ENCODE measurements at regions not wholly inside any gene's neighbourhood (a gene's known extent, or its start where the extent isn't known, plus 50 kb on each side); places are given as distances from the start of the nearest gene placed in this dataset.

DNA sequence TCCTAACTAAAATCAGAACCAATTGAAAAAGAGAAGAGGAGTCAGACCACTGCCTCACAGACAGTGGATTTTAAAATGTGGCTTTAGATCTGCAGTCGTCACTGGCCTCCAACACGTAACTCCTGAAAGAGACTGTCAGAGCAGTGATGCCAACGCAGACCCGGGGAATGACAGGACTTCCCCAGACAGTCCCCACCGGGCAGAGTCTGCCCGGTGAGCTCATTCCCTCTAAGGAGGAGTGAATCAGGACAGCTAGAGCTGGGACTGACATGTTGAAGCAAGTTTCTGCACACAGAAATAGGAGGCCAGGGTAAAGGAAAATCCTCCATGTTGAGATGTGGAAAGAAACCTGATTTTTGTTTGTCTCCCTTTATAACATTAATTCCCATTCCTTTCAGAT, 105.0 kb downstream of the TES start:
- H4K20me1 ChIP-seq (ENCODE audit: insufficient read depth, low read length) = no peaks in the 10 kb centered on the region
- no peaks in the 10 kb centered on the region for H3K27me3 ChIP-seq (ENCODE audit: insufficient read depth, low read length)
- H3K9me3 ChIP-seq (ENCODE audit: low read length) = no peaks in the 10 kb centered on the region
- H3K36me3 ChIP-seq (ENCODE audit: insufficient read depth, low read length) = no peaks in the 10 kb centered on the region
- H3K27ac ChIP-seq (ENCODE audit: low read depth, low read length, poor library complexity, severe bottlenecking) = no peak overlapping the region
- H3K9ac ChIP-seq (ENCODE audit: low read length) = no peak overlapping the region
- H2AFZ ChIP-seq (ENCODE audit: low read length) = no peak overlapping the region
- H3F3A ChIP-seq (ENCODE audit: insufficient read depth, low read length) = no peaks in the 10 kb centered on the region
- no peaks in the 10 kb centered on the region for H3K79me2 ChIP-seq (ENCODE audit: insufficient read depth, low read length)
- H3K4me3 ChIP-seq (ENCODE audit: low read depth, low read length, poor library complexity, severe bottlenecking) = no peak overlapping the region
- TF ChIP-seq EZH2 (IDR thresholded peaks at IDR 0.05; ENCODE audit: borderline replicate concordance, low read length) (no peak), CTCF (IDR thresholded peaks at IDR 0.05; ENCODE audit: low read length) (no peak)
- H3K4me1 ChIP-seq (ENCODE audit: insufficient read depth, low read length, severe bottlenecking) = no peaks in the 10 kb centered on the region
- no peak overlapping the region for H3K4me2 ChIP-seq (ENCODE audit: low read length)
- no peaks in the 10 kb centered on the region for H3K9me2 ChIP-seq (ENCODE audit: low read depth, low read length)

DNA sequence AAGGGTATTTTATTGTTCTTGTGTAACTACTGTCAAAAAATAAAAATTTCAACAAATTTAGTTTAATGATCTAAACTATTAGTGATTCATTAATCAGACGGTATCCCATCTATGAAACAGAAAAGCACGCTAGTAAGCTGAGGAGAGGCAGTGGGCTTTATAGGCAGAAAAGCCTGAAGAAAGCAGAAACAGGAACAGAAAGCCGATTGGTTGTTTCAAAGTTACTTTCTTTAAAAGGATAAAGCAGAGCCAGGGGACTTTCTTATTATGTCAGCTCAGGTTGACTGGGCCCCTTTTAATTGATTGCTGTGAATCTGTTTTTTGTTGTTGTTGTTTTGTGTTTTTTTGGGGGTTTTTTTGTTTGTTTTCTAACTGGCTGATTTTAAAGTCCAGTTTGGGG, 105.5 kb downstream of the TES start:
- Histone ChIP-seq H3K79me2 (ENCODE audit: insufficient read depth, low read length) (no peaks in the 10 kb centered on the region), H3K9me3 (ENCODE audit: low read length) (no peaks in the 10 kb centered on the region), H3F3A (ENCODE audit: insufficient read depth, low read length) (no peaks in the 10 kb centered on the region), H3K9me2 (ENCODE audit: low read depth, low read length) (no peaks in the 10 kb centered on the region), H3K4me3 (ENCODE audit: low read depth, low read length, poor library complexity, severe bottlenecking) (no peak overlapping the region), H2AFZ (ENCODE audit: low read length) (no peak overlapping the region), H4K20me1 (ENCODE audit: insufficient read depth, low read length) (no peaks in the 10 kb centered on the region), H3K4me1 (ENCODE audit: insufficient read depth, low read length, severe bottlenecking) (no peaks in the 10 kb centered on the region), H3K9ac (ENCODE audit: low read length) (no peak overlapping the region), H3K36me3 (ENCODE audit: insufficient read depth, low read length) (no peaks in the 10 kb centered on the region), H3K27ac (ENCODE audit: low read depth, low read length, poor library complexity, severe bottlenecking) (no peak overlapping the region), H3K27me3 (ENCODE audit: insufficient read depth, low read length) (no peaks in the 10 kb centered on the region), H3K4me2 (ENCODE audit: low read length) (no peak overlapping the region)
- TF ChIP-seq CTCF (IDR thresholded peaks at IDR 0.05; ENCODE audit: low read length) (no peak), EZH2 (IDR thresholded peaks at IDR 0.05; ENCODE audit: borderline replicate concordance, low read length) (no peak)

GRCh38 chr7:116316838-116317628, 106.7 kb downstream of the TES start:
- no peaks in the 10 kb centered on the region for H3K36me3 ChIP-seq (ENCODE audit: insufficient read depth, low read length)
- no peaks in the 10 kb centered on the region for H3K4me1 ChIP-seq (ENCODE audit: insufficient read depth, low read length, severe bottlenecking)
- H3K79me2 ChIP-seq (ENCODE audit: insufficient read depth, low read length) = no peaks in the 10 kb centered on the region
- no peak overlapping the region for H3K4me2 ChIP-seq (ENCODE audit: low read length)
- H3K9ac ChIP-seq (ENCODE audit: low read length) = no peak overlapping the region
- no peaks in the 10 kb centered on the region for H3K9me2 ChIP-seq (ENCODE audit: low read depth, low read length)
- no peaks in the 10 kb centered on the region for H3K27me3 ChIP-seq (ENCODE audit: insufficient read depth, low read length)
- H4K20me1 ChIP-seq (ENCODE audit: insufficient read depth, low read length) = no peaks in the 10 kb centered on the region
- H3K27ac ChIP-seq (ENCODE audit: low read depth, low read length, poor library complexity, severe bottlenecking) = no peak overlapping the region
- no peaks in the 10 kb centered on the region for H3K9me3 ChIP-seq (ENCODE audit: low read length)
- no peak overlapping the region for H2AFZ ChIP-seq (ENCODE audit: low read length)
- no peaks in the 10 kb centered on the region for H3F3A ChIP-seq (ENCODE audit: insufficient read depth, low read length)
- H3K4me3 ChIP-seq (ENCODE audit: low read depth, low read length, poor library complexity, severe bottlenecking) = no peak overlapping the region
- TF ChIP-seq EZH2 (IDR thresholded peaks at IDR 0.05; ENCODE audit: borderline replicate concordance, low read length) (no peak), CTCF (IDR thresholded peaks at IDR 0.05; ENCODE audit: low read length) (no peak)
